Keratinocyte (primary cell): ENCODE measurements at regions not wholly inside any gene's neighbourhood (a gene's known extent, or its start where the extent isn't known, plus 50 kb on each side); places are given as distances from the start of the nearest gene placed in this dataset.

Experiments
- DNase-seq: peaks from one replicate; pipeline ENCODE4 v3.0.0-alpha.2; 2011; ENCODE audit warnings: low read depth, missing footprints, low spot score
- FAIRE-seq: peaks from 2 replicates; lab custom pipeline; 2011; peaks lifted over from hg19 to GRCh38; lab: Jason Lieb, UNC
- H2AFZ ChIP-seq: 2 replicates; pipeline ENCODE4 v1.6.0; 2012; ENCODE audit warnings: low read length, control low read depth, inconsistent platforms; ENCODE audit not compliant: control insufficient read depth
- H3K27ac ChIP-seq: 2 replicates; pipeline ENCODE4 v1.5.1; 2011; ENCODE audit warnings: low read length; ENCODE audit not compliant: control insufficient read depth, insufficient read depth
- H3K27me3 ChIP-seq: 3 replicates; pipeline ENCODE4 v1.6.0; 2011; ENCODE audit warnings: low read length; ENCODE audit not compliant: control insufficient read depth, insufficient read depth; ENCODE audit errors: extremely low read depth
- H3K36me3 ChIP-seq, 2 experiments: 2 replicates in 1 of 2; 3 replicates in 1 of 2; pipeline ENCODE4 v1.5.1; 2011; ENCODE audit warnings: low read length in 2 of 2, mild to moderate bottlenecking in 1 of 2; ENCODE audit not compliant: control insufficient read depth in 2 of 2, insufficient read depth in 2 of 2; ENCODE audit errors: extremely low read depth in 1 of 2
- H3K4me1 ChIP-seq: 3 replicates; pipeline ENCODE4 v1.5.1; 2011; ENCODE audit warnings: low read length; ENCODE audit not compliant: control insufficient read depth, insufficient read depth; ENCODE audit errors: extremely low read depth
- H3K4me2 ChIP-seq: 3 replicates; pipeline ENCODE4 v1.6.0; 2011; ENCODE audit warnings: low read depth, low read length; ENCODE audit not compliant: control insufficient read depth, insufficient read depth; ENCODE audit errors: extremely low read depth
- H3K4me3 ChIP-seq, 3 experiments: fragments of 200-600 bp in 1 of 3; sonication (generic) in 1 of 3; 2 replicates in 2 of 3; 3 replicates in 1 of 3; pipeline ENCODE4 v1.5.1; 2011 to 2016; ENCODE audit warnings: low read length in 3 of 3, mild to moderate bottlenecking in 3 of 3, control low read depth in 2 of 3, inconsistent platforms in 1 of 3, low read depth in 1 of 3, mixed read lengths in 1 of 3, mixed run types in 1 of 3, moderate library complexity in 1 of 3; ENCODE audit not compliant: control insufficient read depth in 2 of 3, insufficient read depth in 2 of 3; ENCODE audit errors: extremely low read depth in 1 of 3
- H3K79me2 ChIP-seq: 2 replicates; pipeline ENCODE4 v1.6.0; 2012; ENCODE audit warnings: low read length; ENCODE audit not compliant: control insufficient read depth, insufficient read depth
- H3K9ac ChIP-seq: 3 replicates; pipeline ENCODE4 v1.6.0; 2011; ENCODE audit warnings: low read length; ENCODE audit not compliant: control insufficient read depth, insufficient read depth; ENCODE audit errors: extremely low read depth
- H3K9me1 ChIP-seq: 3 replicates; pipeline ENCODE4 v1.6.0; 2011; ENCODE audit warnings: low read length; ENCODE audit not compliant: control insufficient read depth, insufficient read depth; ENCODE audit errors: extremely low read depth
- H3K9me3 ChIP-seq: 2 replicates; pipeline ENCODE4 v1.5.1; 2012; ENCODE audit warnings: low read depth, low read length; ENCODE audit not compliant: control insufficient read depth
- H4K20me1 ChIP-seq: 3 replicates; pipeline ENCODE4 v1.6.0; 2011; ENCODE audit warnings: low read length; ENCODE audit not compliant: control insufficient read depth, insufficient read depth; ENCODE audit errors: extremely low read depth
- CTCF ChIP-seq, 3 experiments: IDR thresholded peaks in 1 of 3; conservative IDR thresholded peaks in 1 of 3; optimal IDR thresholded peaks in 1 of 3; 2 replicates in 2 of 3; 3 replicates in 1 of 3; pipeline versions ENCODE3 to v1.5.1; 2011; ENCODE audit warnings: low read length in 3 of 3, mild to moderate bottlenecking in 3 of 3, moderate library complexity in 2 of 3, control low read depth in 1 of 3, inconsistent platforms in 1 of 3; ENCODE audit not compliant: insufficient read depth in 2 of 3; ENCODE audit errors: extremely low read depth in 1 of 3
- EZH2 ChIP-seq: IDR thresholded peaks from one replicate; pipeline ENCODE4 v1.6.1; 2012; ENCODE audit warnings: inconsistent platforms, mild to moderate bottlenecking, low read length, moderate library complexity
- dilution Hi-C: fragments of 300-500 bp; cut with MboI; formaldehyde crosslinking; loops from one replicate; pipeline ENCODE4 v1.7.0; 2020; ENCODE audit warnings: low sequenced_read_pairs; ENCODE audit not compliant: extremely low pct_ligation_motif_present

- Histone ChIP-seq H3K4me1 (no peaks in the 10 kb centered on the region), H3K4me3 (no peak overlapping the region), H3K9ac (no peak overlapping the region), H3K9me3 (no peaks in the 10 kb centered on the region), H3K27ac (no peak overlapping the region), H4K20me1 (no peaks in the 10 kb centered on the region), H2AFZ (no peak overlapping the region), H3K27me3 (no peaks in the 10 kb centered on the region), H3K36me3 (no peaks in the 10 kb centered on the region), H3K79me2 (no peaks in the 10 kb centered on the region), H3K9me1 (no peaks in the 10 kb centered on the region), H3K4me2 (no peak overlapping the region)
- DNase-seq (no peak), FAIRE-seq (no peak)
- TF ChIP-seq CTCF (optimal IDR thresholded peaks at IDR 0.05 in 1 of 3, IDR thresholded peaks at IDR 0.05 in 1 of 3, conservative IDR thresholded peaks at IDR 0.05 in 1 of 3; ENCODE audit: extremely low read depth in 1 of 3, insufficient read depth in 2 of 3, low read length in 3 of 3): no peak
- dilution Hi-C loops: no loop called here
Measured at GRCh38 chr10:113452146-113452845, 100.6 kb upstream of the HABP2 start.

DNA sequence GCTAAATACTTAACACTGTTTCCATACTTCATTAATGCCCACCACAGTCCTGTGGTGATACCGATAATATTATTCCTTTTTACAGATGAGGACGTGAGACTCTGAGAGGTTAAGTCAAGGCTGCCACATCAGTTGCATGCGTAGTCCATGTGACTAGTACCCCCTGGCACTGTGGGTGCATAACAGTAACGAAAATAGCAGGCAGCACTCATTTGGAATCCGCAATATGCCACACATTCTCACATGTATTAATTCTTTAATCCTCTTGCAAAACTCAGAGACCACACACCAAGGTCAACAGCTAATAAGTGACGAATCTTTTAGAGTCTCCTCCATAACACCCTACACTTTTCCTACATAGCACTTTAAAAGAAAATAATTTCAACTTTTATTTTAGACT is 99.5 kb upstream of the HABP2 start:
- no peaks in the 10 kb centered on the region for H3K4me1 ChIP-seq
- H3K4me2 ChIP-seq: no peak overlapping the region
- H2AFZ ChIP-seq: no peak overlapping the region
- TF ChIP-seq EZH2 (no peak), CTCF (optimal IDR thresholded peaks at IDR 0.05 in 1 of 3, IDR thresholded peaks at IDR 0.05 in 1 of 3, conservative IDR thresholded peaks at IDR 0.05 in 1 of 3; ENCODE audit: extremely low read depth in 1 of 3, insufficient read depth in 2 of 3, low read length in 3 of 3) (no peak)
- FAIRE-seq (no peak), DNase-seq (no peak)
- H3K9me3 ChIP-seq: no peaks in the 10 kb centered on the region
- no peak overlapping the region for H3K9ac ChIP-seq
- no peaks in the 10 kb centered on the region for H3K79me2 ChIP-seq
- no peaks in the 10 kb centered on the region for H4K20me1 ChIP-seq
- no peak overlapping the region for H3K27ac ChIP-seq
- no peaks in the 10 kb centered on the region for H3K9me1 ChIP-seq
- no peaks in the 10 kb centered on the region for H3K36me3 ChIP-seq
- dilution Hi-C loops: no loop called here
- H3K27me3 ChIP-seq: no peaks in the 10 kb centered on the region
- H3K4me3 ChIP-seq: no peak overlapping the region
